ENCODE measurements at regions not wholly inside any gene's neighbourhood (a gene's known extent, or its start where the extent isn't known, plus 50 kb on each side); places are given as distances from the start of the nearest gene placed in this dataset.
"Not testable (repeated sequence)": the region's sequence is repeated elsewhere in the genome, so short reads cannot be mapped to it uniquely, and the experiment has no call there.

DNA sequence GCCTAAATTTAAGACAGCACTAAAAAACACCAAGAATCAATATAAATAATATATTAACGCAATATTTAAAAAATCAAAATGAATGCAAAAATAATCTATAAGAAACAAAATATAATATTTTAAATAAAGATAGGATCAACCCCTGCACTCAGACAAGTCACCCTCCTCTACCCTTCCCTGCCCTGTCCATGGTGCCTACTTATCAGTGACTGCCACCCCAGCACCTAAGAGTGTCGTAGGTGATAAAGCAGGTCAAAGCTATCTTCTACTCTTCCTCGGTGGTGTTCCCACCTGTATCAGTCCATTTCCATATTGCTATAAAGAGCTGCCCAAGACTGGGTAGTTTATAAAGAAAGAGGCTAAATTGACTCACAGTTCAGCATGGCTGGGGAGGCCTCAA, 251.9 kb downstream of the STIM2 start:
- in situ Hi-C loops (cut with HindIII; ENCODE audit: low pct_unique_long_range_greater_than_20kb, low sequenced_read_pairs) = no loop called here
- DNase-seq (ENCODE audit: low read depth) = no peak

DNA sequence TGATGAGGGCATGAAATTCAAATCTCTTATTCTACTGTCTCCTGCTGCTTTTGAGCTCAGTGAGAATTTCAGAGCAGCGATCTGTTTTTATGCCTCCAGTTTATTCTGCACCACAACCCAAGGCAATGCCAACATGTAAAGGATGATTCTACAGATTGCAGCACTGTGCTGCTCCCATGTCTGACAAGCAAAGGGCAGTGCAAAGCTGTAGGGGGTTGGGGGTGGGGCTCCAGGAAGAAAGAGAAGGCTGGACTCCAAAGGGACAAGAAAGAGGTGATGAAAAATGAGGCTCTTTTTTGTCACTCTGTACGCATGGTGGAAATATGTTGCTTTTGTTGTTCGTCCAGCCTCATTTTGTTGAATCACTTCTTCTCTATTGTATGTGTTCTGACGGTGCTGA, 254.6 kb downstream of the STIM2 start:
- DNase-seq (ENCODE audit: low read depth) = no peak
- in situ Hi-C loops (cut with HindIII; ENCODE audit: low pct_unique_long_range_greater_than_20kb, low sequenced_read_pairs) = no loop called here

DNA sequence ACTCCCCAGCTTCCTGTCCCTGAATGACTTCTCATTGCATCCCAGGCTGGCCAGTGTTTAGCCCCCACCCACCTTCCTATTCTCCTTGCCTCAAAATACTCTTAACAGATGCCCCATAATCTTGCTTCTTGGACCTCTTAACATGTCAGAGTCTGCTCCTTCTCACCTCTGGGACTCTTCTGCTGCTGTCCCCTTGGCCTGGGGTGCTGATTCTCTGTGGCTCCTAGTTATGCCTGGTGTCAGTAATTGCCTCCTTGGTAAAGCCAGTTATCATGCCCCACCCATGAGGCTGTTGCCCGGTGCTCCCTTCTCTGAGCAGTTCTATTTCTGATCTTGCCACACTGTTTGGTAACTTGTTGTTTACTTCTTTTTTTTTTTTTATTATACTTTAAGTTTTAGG, 256.8 kb downstream of the STIM2 start:
- in situ Hi-C loops (cut with HindIII; ENCODE audit: low pct_unique_long_range_greater_than_20kb, low sequenced_read_pairs) = no loop called here
- no peak for DNase-seq (ENCODE audit: low read depth)

DNA sequence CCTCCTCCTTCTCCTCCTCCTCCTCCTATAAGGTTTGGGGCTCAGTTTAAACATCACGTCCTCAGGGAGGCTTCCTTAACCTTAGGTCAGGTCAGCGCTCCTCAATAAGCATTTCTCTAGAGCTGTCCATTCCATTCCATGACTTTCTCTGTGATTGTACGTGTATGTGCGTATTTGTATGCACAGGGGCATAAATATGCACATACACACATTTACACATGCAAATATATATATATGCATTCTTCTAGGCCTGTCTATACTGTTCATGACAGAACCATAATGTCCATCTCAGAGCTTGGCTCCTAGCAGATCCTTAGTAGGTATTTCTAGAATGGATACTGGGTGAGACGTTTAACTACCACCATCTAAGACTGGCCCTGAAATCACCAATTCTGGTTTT, 258.6 kb downstream of the STIM2 start:
- in situ Hi-C loops (cut with HindIII; ENCODE audit: low pct_unique_long_range_greater_than_20kb, low sequenced_read_pairs) = no loop called here
- DNase-seq (ENCODE audit: low read depth) = no peak

DNA sequence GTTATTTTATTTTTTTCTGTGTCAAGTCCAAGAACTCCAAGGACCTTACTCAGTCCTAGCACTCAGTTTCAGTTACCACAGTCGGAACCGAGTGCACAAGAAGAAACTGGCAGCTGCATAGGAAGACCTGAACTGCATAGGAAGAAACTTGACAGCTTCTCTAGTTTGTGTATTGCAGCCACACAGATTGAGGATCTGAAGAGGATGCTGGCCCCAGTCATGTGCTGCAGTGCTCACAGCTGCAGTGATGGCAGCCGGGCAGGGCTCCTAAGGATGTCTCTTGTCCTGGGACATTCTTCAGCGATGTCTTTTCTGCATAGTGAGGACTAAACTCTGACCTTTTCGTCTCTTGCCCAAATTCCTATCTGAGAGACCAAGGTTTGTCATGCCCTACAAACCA, 261.2 kb downstream of the STIM2 start:
- DNase-seq (ENCODE audit: low read depth) = no peak
- in situ Hi-C loops (cut with HindIII; ENCODE audit: low pct_unique_long_range_greater_than_20kb, low sequenced_read_pairs) = no loop called here

DNA sequence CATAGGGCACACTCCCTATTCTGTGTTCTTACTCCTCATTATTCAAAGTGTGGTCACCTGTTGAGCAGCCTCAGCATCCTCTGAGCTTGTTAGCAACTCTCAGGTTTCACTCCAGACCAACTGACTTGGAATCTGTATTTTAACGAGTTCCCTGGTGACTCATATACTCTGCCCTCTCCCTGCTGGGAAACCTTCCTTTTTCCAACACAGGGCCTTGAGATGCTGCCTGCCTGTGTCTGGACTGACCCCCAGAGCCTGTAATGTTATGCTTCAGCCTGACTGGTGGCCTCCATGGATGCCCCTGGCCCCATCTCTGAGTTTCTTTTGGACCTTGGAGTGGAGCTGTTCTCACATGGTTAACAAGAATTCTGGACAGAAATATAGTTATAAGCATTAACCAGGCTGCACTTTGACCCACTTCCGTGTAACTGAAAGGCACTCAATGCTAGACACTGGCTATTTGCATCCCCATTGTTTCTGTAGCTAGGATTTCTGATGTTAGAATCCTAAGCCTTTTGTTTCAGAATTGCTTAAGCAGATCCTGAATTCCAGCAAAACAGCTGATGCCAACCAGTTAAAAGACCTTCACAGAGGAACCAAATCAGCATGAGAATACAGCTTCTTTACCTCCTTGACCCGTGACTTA, 262.6 kb downstream of the STIM2 start:
- in situ Hi-C loops (cut with HindIII; ENCODE audit: low pct_unique_long_range_greater_than_20kb, low sequenced_read_pairs) = no loop called here

DNA sequence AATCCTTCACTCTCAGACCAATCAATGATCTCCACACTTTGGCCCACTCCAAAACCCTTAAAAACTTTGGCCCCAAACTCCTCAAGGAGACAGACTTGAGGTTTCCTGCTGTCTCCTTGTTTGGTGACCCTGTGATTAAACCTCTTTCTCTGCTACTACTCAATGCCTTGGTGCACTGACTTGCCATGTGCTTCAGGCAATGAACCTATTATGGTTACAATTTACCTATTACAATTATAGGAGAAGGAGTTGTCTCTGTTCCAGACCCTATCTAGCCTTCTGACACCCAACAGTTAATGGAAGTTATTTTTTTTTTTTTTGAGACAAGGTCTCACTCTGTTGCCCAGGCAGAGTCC, 263.1 kb downstream of the STIM2 start:
- in situ Hi-C loops (cut with HindIII; ENCODE audit: low pct_unique_long_range_greater_than_20kb, low sequenced_read_pairs) = no loop called here
- DNase-seq (ENCODE audit: low read depth) = no peak

More for the DNA sequence above, 262.6 kb downstream of the STIM2 start:
- DNase-seq (ENCODE audit: low read depth) = no peak

DNA sequence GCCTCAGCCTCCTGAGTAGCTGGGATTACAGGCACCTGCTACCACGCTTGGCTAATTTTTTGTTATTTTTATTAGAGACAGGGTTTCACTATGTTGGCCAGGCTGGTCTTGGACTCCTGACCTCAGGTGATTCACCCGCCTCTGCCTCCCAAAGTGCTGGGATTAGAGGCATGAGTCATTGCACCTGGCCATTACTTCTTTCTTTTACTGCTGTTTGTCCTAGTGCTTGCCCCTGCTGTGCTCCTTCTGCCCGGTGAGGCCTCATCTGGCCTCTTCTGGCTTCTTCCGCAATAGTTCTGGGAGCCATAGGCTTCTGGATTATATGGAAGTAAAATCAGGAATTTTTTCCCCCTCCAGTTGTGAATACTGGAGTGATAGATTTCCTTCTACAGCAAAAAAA, 266.3 kb downstream of the STIM2 start:
- DNase-seq (ENCODE audit: low read depth); in situ Hi-C loops (cut with HindIII; ENCODE audit: low pct_unique_long_range_greater_than_20kb, low sequenced_read_pairs): not testable (repeated sequence)

DNA sequence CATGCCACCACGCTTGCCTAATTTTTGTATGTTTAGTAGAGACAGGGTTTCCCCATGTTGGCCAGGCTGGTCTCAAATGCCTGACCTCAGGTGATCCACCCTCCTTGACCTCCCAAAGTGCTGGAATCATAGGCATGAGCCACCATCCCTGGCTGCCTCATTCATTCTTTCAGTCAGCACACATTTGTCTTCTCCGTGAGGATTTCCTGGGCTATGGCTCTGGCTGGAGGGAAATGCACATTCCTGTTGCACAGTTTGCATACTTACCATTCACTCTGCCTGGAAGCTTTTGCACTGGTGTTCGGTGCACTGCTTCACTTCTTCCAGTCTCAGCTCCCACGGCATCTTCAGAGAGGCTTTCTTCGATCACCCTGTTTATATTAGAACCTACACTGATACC, 267.8 kb downstream of the STIM2 start:
- no peak for DNase-seq (ENCODE audit: low read depth)
- in situ Hi-C loops (cut with HindIII; ENCODE audit: low pct_unique_long_range_greater_than_20kb, low sequenced_read_pairs) = no loop called here

DNA sequence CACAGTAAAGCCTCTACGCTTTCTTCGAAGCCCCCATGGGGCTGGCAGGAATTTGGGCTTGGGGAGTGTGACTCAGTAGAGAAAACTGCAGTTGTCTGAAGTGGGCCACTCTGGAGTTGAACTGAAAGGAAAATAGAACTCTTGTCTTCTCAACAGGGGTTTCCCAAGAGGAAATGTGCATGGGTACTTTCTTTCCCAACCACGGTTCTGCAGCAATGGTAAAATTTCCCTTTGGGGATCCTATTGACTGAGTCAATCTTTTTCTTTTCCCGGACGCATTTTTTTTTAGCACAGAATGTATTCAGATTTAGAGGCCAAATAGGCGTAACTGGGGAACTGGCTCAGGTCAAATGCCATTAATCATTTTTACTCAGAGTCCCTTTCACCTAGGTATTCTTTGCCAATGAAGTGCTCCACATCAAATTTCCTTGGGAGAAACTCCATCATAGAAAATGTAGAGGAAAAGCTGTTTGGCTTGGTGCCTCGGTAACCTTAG, 269.3 kb downstream of the STIM2 start:
- DNase-seq (ENCODE audit: low read depth) = no peak
- in situ Hi-C loops (cut with HindIII; ENCODE audit: low pct_unique_long_range_greater_than_20kb, low sequenced_read_pairs) = no loop called here

DNA sequence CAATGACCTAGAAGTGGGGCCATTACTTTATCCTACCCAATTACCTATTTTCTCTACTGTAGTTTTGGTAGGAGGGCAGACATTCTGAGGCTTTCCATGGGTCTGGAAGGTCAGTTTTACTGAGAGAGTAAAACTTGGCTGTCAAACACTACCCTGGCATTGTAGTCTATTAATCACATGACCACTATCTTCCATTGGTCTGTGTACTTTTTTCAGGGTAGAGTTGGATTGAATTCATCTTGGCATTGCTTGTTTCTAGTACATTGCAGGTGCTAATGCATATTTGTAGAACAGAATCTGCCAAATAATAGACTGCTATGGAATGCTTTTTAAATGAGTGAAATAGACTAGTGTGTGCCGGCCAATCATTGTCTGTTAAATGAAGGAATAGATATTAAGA, 271.9 kb downstream of the STIM2 start:
- in situ Hi-C loops (cut with HindIII; ENCODE audit: low pct_unique_long_range_greater_than_20kb, low sequenced_read_pairs) = no loop called here
- DNase-seq (ENCODE audit: low read depth) = no peak

DNA sequence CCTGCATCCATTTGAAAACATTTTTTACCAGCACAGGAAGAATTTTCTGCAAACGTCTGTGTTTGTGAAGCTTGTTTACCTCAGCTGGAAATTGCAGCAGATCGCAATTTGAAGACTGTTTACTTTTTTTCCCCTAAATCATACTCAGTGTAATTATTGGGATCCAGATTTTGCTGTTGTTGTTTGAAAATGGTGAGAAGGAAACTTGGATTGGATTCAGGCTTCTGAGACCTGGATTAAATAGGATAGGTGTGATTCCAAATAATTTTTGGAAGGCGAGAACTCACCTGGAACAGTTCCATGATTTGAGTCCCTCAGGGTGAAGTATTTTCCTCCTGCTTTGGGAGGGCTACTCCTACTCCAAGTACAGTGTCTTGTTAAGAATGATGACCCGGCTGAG, 279.8 kb downstream of the STIM2 start:
- DNase-seq (ENCODE audit: low read depth) = no peak
- in situ Hi-C loops (cut with HindIII; ENCODE audit: low pct_unique_long_range_greater_than_20kb, low sequenced_read_pairs) = no loop called here

DNA sequence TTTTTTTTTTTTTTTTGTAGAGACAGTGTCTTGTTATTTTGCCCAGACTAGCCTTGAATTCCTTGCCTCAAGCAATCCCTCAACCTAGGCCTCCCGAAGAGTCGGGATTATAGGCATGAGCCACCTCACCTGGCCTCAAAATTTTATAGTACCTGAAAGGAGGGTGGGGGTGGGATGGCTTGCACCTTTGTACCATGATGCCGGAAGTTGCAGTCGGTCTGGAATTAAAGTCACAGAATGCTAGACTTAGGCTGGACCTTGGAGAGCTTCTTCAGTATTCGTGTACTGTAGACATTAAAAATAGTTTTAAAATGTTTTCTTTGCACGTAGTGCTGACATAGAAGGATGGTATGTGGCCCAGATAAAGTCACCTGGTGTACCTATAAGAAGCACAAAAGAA, 280.9 kb downstream of the STIM2 start:
- in situ Hi-C loops (cut with HindIII; ENCODE audit: low pct_unique_long_range_greater_than_20kb, low sequenced_read_pairs) = no loop called here

DNA sequence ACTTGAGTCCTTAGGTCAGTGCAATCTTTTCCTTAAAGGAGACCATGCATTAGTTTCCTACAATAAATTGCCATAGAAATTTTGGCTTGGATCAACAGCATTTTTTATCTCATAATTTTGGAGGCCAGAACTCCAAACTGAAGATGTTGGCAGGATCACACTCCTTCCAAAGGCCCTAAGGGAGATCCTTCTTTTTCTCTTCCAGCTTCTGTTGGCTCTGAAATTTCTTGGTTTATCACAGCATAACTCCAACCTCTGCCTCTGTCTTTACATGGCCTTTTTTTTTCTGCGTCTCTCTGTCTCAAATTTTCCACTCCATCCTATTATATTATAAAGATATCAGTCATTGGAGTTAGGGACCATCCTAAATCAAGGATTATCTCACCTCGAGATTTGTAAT, 282.2 kb downstream of the STIM2 start:
- in situ Hi-C loops (cut with HindIII; ENCODE audit: low pct_unique_long_range_greater_than_20kb, low sequenced_read_pairs) = no loop called here
- no peak for DNase-seq (ENCODE audit: low read depth)

More for the DNA sequence above, 280.9 kb downstream of the STIM2 start:
- no peak for DNase-seq (ENCODE audit: low read depth)

DNA sequence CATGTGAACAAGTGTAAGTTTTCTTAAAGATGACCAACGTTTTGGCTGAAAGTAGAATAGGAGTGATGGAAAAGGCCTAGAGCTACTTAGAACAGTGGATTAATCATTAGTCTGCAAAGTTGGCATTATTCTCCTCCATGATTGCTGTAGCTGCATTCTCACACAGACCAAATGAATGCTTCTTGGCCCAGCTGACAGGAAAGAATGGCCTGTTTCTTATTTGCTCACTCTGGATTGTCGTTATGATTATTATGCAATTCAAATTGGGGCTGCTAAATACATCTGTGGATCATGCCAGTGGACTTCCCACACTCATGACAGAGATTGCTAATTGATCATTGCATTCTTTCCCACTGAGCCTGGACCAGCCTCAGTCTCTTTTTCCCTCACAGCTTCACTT, 285.0 kb downstream of the STIM2 start:
- in situ Hi-C loops (cut with HindIII; ENCODE audit: low pct_unique_long_range_greater_than_20kb, low sequenced_read_pairs) = no loop called here
- DNase-seq (ENCODE audit: low read depth) = no peak

DNA sequence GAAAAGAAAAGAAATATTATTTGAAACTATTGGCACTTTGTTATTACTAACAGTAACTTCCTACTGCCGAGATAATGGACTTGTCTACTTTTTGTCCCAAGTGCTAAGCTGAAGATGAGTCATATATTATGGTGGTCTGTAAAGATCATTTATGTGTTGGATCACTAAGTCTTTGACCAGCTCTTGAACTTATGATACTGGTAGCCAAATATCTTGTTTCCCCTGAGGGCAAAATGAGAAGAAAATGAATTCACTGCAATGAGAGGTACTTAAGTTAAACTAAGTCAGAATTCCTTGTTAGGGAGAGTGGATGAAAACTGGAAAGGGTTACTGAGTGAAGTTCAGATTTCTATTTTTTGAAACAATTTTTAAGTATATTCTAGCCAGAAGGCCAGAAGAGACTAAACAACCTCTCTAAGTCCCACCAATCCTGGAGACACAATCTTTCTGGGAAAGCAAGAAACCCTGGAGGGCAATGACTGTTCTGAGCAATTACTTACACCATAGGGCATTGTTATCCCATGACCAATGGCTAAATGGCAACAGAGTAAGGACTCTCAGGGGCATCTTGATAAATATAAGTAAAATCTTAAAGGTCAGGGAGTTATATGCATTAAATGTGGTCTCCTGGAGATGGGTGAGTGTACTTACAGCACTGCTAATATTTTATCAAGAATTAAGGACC, 287.7 kb downstream of the STIM2 start:
- no peak for DNase-seq (ENCODE audit: low read depth)
- in situ Hi-C loops (cut with HindIII; ENCODE audit: low pct_unique_long_range_greater_than_20kb, low sequenced_read_pairs) = no loop called here

DNA sequence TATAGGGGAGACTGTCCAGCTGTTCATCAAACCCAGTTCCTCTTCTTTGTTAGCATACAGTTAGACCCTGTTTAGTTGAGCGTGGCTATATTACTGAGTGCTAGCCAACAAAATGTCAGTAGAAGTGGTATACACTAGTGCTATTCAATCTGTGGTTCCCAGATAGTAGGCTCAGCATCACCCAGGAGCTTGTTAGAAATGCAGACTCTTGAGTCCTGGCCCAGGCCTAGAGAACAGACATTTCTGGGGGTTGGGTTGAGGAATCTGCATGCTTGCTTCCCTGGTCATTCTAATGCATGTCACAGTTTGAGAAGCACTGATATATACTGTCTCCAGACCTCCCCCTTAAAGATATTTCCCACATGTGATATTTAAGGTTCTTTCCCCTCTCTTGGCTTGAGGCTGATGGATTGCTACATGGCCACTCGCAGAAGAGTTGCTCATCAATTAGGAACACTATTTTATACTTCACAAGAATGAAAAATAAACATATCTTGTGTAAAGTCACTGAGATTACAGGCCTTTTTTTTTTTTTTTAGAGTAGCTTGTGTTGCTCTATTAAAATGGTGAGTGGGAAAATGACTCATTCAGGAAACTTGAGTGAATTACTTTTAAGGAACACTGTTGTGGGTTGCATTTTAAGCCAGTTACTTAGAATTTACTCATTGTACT, 289.0 kb downstream of the STIM2 start:
- in situ Hi-C loops (cut with HindIII; ENCODE audit: low pct_unique_long_range_greater_than_20kb, low sequenced_read_pairs) = no loop called here
- DNase-seq (ENCODE audit: low read depth) = no peak

DNA sequence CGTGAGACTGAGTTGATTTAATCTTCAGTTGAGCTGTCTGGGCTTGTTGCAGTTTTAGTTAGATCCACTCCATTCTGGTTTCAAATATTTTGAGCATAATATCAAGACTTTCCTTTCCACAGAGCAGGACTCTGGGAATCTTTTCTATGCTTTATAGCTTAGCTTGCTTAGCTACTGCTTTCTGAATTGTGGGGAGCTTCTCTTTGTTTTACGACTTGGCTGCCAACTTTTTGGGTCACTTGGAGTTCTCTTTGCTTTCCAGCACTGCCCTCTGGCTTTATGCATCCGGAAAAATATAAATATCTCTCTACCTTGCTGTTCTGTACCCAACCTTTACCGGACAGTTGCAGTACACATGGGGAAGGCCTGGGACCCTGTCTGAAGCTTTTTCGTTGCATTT, 292.1 kb downstream of the STIM2 start:
- no peak for DNase-seq (ENCODE audit: low read depth)
- in situ Hi-C loops (cut with HindIII; ENCODE audit: low pct_unique_long_range_greater_than_20kb, low sequenced_read_pairs) = no loop called here

DNA sequence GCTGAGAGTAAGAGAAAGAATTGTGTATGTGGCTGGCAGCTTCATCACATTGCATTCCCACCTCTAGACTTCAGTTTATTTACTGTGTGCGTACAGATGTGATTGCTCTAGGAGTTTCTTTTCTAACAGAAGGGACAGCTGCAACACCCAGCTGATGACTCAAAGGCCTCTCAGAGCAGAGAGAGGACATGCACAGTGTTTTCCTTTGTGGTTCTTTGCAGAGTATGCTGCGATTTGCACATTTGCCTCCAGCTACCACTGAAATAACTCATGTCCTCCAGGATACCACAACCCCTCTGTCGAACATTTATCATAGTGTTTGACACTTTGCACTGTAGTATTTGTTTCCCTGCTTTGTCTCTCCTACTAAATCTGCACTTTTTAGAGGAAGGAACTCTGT, 294.1 kb downstream of the STIM2 start:
- DNase-seq (ENCODE audit: low read depth) = no peak
- in situ Hi-C loops (cut with HindIII; ENCODE audit: low pct_unique_long_range_greater_than_20kb, low sequenced_read_pairs) = no loop called here

DNA sequence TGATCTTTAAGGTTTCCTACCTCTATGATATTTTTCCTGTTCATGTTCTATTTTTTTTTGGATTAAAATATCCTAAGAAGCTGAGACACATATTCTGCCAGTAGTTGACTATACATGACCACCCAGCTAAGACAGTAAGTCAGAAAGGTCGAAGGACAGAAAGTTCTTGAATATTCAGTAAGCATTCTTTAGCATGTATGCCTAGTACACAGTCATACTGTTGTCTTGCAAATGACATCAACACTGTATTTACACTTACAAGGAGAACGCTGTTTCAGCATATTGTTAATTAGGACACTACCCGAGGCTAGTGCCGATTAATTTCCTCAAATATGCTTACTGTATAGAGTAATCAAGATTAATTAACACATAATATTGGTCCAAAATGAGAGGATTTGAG, 300.6 kb downstream of the STIM2 start:
- in situ Hi-C loops (cut with HindIII; ENCODE audit: low pct_unique_long_range_greater_than_20kb, low sequenced_read_pairs) = no loop called here
- no peak for DNase-seq (ENCODE audit: low read depth)
